GM12892 (cell line): ENCODE measurements at regions not wholly inside any gene's neighbourhood (a gene's known extent, or its start where the extent isn't known, plus 50 kb on each side); places are given as distances from the start of the nearest gene placed in this dataset.
"Not testable (repeated sequence)": the region's sequence is repeated elsewhere in the genome, so short reads cannot be mapped to it uniquely, and the experiment has no call there.

ENCODE experiments used
- DNase-seq: peaks from one replicate; pipeline ENCODE4 v3.0.0; 2011; ENCODE audit not compliant: insufficient read length
- FAIRE-seq: peaks from 2 replicates; lab custom pipeline; 2011; peaks lifted over from hg19 to GRCh38; lab: Jason Lieb, UNC
- POLR2A ChIP-seq: IDR thresholded peaks from 2 replicates; pipeline ENCODE4 v1.6.1; 2011; ENCODE audit warnings: low read depth, low read length, control low read depth
- POLR2AphosphoS5 ChIP-seq: IDR thresholded peaks from 2 replicates; pipeline ENCODE4 v1.6.1; 2011; ENCODE audit warnings: low read depth, low read length, control low read depth
- TAF1 ChIP-seq: IDR thresholded peaks from 2 replicates; pipeline ENCODE4 v1.6.1; 2011; ENCODE audit warnings: low read depth, mild to moderate bottlenecking, control low read depth, low read length, borderline replicate concordance

DNA sequence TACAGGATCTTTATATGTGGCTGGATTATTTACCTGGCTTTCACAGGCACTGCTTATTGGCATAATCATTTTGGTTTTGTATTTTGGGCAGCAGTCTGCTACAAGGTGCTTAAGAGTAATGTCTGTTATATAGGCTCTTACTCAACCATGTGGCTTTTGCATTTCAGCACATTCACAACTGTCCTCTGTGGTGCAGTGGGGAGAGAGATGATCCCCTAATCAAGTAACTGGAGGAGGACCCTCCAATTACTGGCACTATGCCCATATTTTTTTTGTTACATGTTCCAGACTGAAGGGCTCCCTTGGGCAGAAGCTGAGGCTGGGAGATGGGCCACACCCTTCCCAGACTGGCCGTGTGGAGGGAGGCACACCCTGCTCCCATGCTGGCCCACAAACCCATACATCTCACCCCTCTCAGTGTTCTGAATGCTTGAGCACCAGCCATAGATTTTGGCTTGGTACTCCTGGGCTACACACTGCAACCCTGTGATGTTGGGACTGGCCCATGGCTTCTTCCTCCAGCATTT lies 173.5 kb downstream of the FAM174A start:
- FAIRE-seq (no peak), DNase-seq (no peak)
- no peak for TF ChIP-seq TAF1
- no peak for TF ChIP-seq POLR2AphosphoS5
- no peak for TF ChIP-seq POLR2A

DNA sequence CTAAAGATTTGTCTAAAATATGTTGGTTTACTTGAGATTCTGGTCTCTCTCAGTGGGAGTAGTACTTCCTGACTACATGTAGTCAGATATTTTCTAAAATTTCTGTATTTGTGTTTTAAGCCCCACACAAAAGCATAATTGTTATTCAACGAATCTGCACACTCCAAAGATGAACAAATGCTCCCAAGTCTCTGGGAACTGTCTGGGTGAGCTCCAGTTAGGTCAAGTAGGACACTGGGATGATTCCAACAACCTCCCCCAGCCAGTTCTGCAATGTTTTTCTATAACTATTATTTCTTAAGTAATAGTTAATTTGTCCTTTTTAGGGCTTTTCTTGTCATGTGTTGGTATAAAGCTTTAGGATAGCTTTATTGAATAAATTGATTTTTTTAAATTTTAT lies 174.6 kb downstream of the FAM174A start:
- DNase-seq (no peak), FAIRE-seq (no peak)
- TF ChIP-seq TAF1: no peak
- TF ChIP-seq POLR2AphosphoS5: no peak
- TF ChIP-seq POLR2A: no peak

DNA sequence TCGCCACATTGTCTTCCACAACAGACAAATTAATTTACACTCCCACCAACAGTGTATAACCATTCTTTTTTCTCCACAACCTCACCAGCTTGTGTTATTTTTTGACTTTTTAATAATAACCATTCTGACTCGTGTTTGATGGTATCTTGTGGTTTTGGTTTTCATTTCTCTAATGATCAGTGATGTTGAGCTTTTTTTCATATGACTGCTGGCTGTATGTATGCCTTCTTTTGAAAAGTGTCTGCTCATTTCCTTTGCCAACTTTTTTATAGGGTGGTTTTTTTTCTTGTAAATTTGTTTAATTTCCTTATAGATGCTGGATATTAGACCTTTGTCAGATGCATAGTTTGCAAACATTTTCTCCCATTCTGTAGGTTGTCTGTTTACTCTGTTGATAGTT lies 179.6 kb downstream of the FAM174A start:
- not testable (repeated sequence) for FAIRE-seq, DNase-seq

DNA sequence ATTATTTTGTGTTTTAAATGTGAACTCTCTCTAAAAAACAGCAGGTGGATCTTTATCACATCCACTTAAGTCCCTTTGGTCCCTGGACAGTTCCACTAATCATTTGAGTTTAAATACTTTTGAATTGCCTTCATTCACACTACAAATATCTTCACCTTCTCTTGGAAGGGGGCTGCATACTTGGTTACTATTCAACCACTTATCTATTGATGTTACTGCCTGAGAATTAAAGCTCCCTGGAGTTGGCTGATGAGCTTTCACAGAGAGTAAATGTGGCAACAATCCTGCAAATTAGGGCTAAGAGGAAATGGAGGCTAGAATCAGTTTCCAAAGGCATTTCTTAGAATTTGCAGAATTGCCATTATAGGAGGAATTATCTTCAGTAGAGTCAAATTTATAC lies 180.4 kb downstream of the ST8SIA4 start:
- FAIRE-seq: no peak
- no peak for TF ChIP-seq POLR2AphosphoS5
- TF ChIP-seq TAF1: no peak
- TF ChIP-seq POLR2A: no peak
- no peak for DNase-seq

DNA sequence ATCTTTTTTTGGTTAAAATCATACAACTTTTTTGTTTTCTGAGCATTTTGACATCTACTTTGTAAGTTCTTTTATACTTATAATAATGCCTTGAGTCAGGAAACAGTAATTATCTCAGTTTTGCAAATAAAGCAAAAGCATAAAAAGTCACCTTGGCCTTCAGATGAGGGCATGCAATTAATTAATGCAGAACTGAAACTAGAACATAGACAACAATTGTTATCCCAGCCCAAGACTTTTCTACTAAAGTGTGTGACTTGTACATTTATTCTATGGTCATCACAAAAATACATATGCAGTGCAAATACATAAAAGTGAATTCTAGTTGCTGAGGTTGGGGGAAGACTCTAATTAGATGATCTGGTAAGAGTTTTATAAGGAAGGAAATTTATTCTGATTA lies 179.9 kb downstream of the ST8SIA4 start:
- TF ChIP-seq TAF1 (no peak), POLR2AphosphoS5 (no peak), POLR2A (no peak)
- DNase-seq (no peak), FAIRE-seq (no peak)

DNA sequence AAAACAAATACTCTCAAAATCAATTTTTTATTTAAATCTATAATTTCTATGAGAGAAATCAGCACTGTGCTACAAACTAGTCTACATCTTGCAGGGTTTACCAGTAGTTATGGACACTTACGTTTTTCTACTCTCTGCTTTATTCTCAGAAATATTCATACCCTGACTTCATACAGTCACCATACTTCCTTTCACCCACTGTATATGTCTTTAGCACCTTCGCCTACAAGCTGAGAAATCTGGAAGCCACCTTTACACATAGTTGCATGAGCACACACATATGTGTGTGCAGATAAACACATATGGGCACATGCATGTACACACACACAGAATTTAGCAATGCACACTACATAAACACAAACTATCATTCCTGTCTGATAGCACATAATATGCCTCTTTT lies 177.0 kb downstream of the ST8SIA4 start:
- FAIRE-seq (no peak), DNase-seq (no peak)
- no peak for TF ChIP-seq POLR2A
- no peak for TF ChIP-seq TAF1
- no peak for TF ChIP-seq POLR2AphosphoS5

DNA sequence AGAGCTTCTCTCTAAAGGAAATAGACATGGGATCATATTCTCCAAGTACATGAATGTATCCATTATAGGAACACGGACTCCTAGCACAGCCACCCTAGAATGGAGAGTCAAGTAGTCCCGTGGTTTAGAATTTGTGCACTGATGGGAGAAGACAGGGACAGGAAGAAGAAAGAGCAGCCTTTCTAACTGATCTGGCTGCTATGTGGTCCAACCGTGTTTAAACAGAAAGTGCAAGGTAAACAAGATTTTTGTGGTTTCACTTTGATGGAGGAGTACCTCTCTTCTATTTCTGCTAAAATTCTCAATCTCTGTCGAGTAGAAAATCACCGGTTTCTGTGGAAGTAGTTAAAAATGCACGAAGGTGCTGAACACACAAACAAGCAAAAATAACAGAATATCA lies 171.3 kb downstream of the ST8SIA4 start:
- FAIRE-seq (peak; percentile 80), DNase-seq (no peak)
- TF ChIP-seq TAF1: peak; percentile 57; the same call in 1 of the 2 replicates
- 0 out of 2 replicates have a peak, but pooled peaks have one; percentile 41 for TF ChIP-seq POLR2A
- no peak for TF ChIP-seq POLR2AphosphoS5

DNA sequence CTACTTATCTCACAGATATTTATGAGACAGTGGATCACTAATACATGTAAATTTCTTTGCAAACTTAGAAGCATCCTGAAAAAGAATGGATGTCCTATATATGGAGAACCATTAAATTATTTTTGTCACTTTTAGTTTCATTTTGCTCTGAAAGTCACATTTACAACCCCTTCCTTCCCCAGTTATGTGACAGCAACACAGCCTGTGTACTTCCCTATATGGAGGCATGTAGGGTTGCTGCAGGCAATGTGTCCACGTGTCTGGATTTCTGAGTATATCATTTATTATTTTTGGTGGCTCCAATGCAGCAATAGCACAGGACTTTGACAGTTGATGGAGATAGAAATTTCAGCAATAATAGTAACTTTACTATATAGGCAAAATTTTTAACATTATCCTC lies 156.4 kb downstream of the ST8SIA4 start:
- peak; percentile 77 for FAIRE-seq
- DNase-seq: peak; percentile 1
- TF ChIP-seq POLR2A (no peak), TAF1 (no peak), POLR2AphosphoS5 (no peak)

DNA sequence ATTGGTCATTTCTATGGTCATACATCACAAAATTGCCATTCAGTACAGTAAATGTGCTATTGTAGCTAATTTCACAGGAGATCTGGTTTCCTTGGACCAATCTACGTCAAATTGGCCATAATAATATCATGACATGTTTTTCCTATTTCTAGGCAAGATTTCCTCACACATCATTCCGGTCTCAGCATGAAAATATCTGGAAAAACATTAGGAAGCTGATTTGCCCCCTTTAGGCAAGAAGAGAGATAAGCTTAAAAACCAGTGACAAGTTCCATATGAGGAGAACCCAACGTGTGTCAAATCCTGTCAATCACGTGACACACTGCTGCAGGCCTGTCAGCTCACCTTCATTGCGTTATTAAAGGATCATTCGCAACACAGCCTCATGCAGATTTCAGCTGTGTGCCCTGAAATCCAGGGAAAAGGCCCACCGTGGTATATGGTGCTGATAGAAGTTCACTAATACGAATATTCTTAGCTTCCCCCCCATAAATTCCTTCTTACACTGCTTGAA lies 153.3 kb downstream of the ST8SIA4 start:
- FAIRE-seq: no peak
- DNase-seq: no peak
- TF ChIP-seq POLR2A (no peak), POLR2AphosphoS5 (no peak), TAF1 (no peak)

DNA sequence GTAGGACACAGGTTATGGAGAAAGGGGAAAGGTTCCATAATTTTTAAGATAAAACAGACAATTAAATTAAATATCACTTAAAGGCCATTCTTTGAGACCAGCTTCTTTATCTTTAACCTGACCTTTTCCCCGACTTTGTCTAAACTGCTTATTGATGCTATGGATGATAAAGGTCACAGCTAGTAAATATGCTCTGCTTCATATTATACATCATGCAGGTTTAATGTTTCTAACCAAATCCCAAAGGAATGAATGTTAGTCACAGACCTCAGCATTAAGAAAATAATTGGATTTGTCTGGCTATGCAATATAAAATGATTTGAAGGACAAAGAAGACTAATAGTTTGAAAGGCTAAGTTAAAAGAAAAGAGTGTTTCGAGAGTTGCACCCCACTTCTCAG lies 147.6 kb downstream of the ST8SIA4 start:
- DNase-seq: no peak
- no peak for FAIRE-seq
- TF ChIP-seq TAF1 (no peak), POLR2A (no peak), POLR2AphosphoS5 (no peak)
